Mucosa of descending colon (tissue), 3 donors: ENCODE measurements at regions not wholly inside any gene's neighbourhood (a gene's known extent, or its start where the extent isn't known, plus 50 kb on each side); places are given as distances from the start of the nearest gene placed in this dataset.

Source experiments
- ATAC-seq: fragments of 200-7000 bp; cut with Tn5 transposase; one replicate; pipeline ENCODE4 v1.9.1; 2020; ENCODE audit warnings: mild to moderate bottlenecking, moderate library complexity
- DNase-seq, 3 donors: peaks; one replicate each; pipeline ENCODE4 v3.0.0-alpha.2; 2020
- H3K36me3 ChIP-seq: fragments of 200-600 bp; one replicate; pipeline ENCODE4 v1.8.0; 2021; ENCODE audit warnings: low read depth, mild to moderate bottlenecking
- H3K4me1 ChIP-seq: fragments of 200-600 bp; one replicate; pipeline ENCODE4 v1.8.0; 2021; ENCODE audit warnings: low read depth, mild to moderate bottlenecking
- H3K4me3 ChIP-seq: fragments of 200-600 bp; one replicate; pipeline ENCODE4 v1.8.0; 2021; ENCODE audit warnings: mild to moderate bottlenecking
- H3K9me3 ChIP-seq: fragments of 200-600 bp; one replicate; pipeline ENCODE4 v1.8.0; 2021; ENCODE audit warnings: mild to moderate bottlenecking
- CTCF ChIP-seq: fragments of 200-600 bp; IDR thresholded peaks from one replicate; pipeline ENCODE4 v1.8.0; 2022; ENCODE audit warnings: antibody characterized with exemption, mild to moderate bottlenecking
- intact Hi-C, 2 donors: fragments of 100-400 bp; cut with DNase I in 1 of 2; cut with micrococcal nuclease in 1 of 2; formaldehyde crosslinking; loops; one replicate each; pipeline versions ENCODE4 v1.11.0 to v1.11.1; 2022; cut with DNase I, micrococcal nuclease
- donor health status: DM: no; HTN: no; CAD: no; lungs with moderate emphysema.
- donor health status: DM: no; HTN: no; CAD: no.
- donor health status: DM: no; HTN: yes; CAD: no.

- H3K4me1 ChIP-seq = no peaks in the 10 kb centered on the region
- intact Hi-C loops = no loop called here
- TF ChIP-seq CTCF = no peak
Observed at GRCh38 chr5:118703241-118703640, 285.1 kb downstream of the DTWD2 start.

GRCh38 chr5:118701791-118702190, 286.6 kb downstream of the DTWD2 start:
- no peak for TF ChIP-seq CTCF
- H3K9me3 ChIP-seq = peaks cover 16% of the 10 kb centered on the region

More at GRCh38 chr5:118703241-118703640, 285.1 kb downstream of the DTWD2 start:
- DNase-seq (no peak), ATAC-seq (no peak)
- H3K36me3 ChIP-seq = no peaks in the 10 kb centered on the region
- peaks cover 16% of the 10 kb centered on the region for H3K9me3 ChIP-seq
- H3K4me3 ChIP-seq = no peak overlapping the region

GRCh38 chr5:118700510-118700909, 287.8 kb downstream of the DTWD2 start:
- Histone ChIP-seq H3K36me3 (no peaks in the 10 kb centered on the region), H3K9me3 (peaks cover 16% of the 10 kb centered on the region), H3K4me1 (no peaks in the 10 kb centered on the region), H3K4me3 (no peak overlapping the region)
- no peak for ATAC-seq
- intact Hi-C loops = no loop called here
- TF ChIP-seq CTCF = no peak
- no peak for DNase-seq

More at GRCh38 chr5:118701791-118702190, 286.6 kb downstream of the DTWD2 start:
- ATAC-seq = no peak
- no peak for DNase-seq
- Histone ChIP-seq H3K36me3 (no peaks in the 10 kb centered on the region), H3K4me3 (no peak overlapping the region), H3K4me1 (no peaks in the 10 kb centered on the region)
- intact Hi-C loops = no loop called here

GRCh38 chr5:118698774-118699173, 289.6 kb downstream of the DTWD2 start:
- H3K9me3 ChIP-seq = peaks cover 11% of the 10 kb centered on the region
- no peaks in the 10 kb centered on the region for H3K4me1 ChIP-seq
- DNase-seq (no peak), ATAC-seq (no peak)
- H3K36me3 ChIP-seq = no peaks in the 10 kb centered on the region
- H3K4me3 ChIP-seq = no peak overlapping the region
- intact Hi-C loops = no loop called here
- TF ChIP-seq CTCF = no peak

GRCh38 chr5:118696076-118696475, 292.3 kb downstream of the DTWD2 start:
- H3K36me3 ChIP-seq = no peaks in the 10 kb centered on the region
- no peak overlapping the region for H3K4me3 ChIP-seq
- H3K9me3 ChIP-seq = no peaks in the 10 kb centered on the region
- TF ChIP-seq CTCF = no peak
- intact Hi-C loops = no loop called here
- ATAC-seq = no peak
- no peak for DNase-seq
- no peaks in the 10 kb centered on the region for H3K4me1 ChIP-seq

GRCh38 chr5:118692811-118693342, 295.5 kb downstream of the DTWD2 start:
- peak in 1 of 3 donors; percentile 18 for DNase-seq

More at GRCh38 chr5:118692811-118693342, 295.5 kb downstream of the DTWD2 start:
- Histone ChIP-seq H3K4me3 (no peak overlapping the region), H3K4me1 (no peaks in the 10 kb centered on the region), H3K9me3 (no peaks in the 10 kb centered on the region), H3K36me3 (no peaks in the 10 kb centered on the region)
- intact Hi-C loops = no loop called here
- no peak for ATAC-seq
- no peak for TF ChIP-seq CTCF
